Activated CD4-positive, alpha-beta T cell treated with anti-CD3 and anti-CD28 coated beads, Interleukin-2, amount 50 U/mL, for 48 hours (primary cell): ENCODE measurements at regions not wholly inside any gene's neighbourhood (a gene's known extent, or its start where the extent isn't known, plus 50 kb on each side); places are given as distances from the start of the nearest gene placed in this dataset.

Experiments used
- DNase-seq, 2 experiments: peaks; one replicate each; pipeline ENCODE4 v3.0.0-alpha.2; 2020

DNA sequence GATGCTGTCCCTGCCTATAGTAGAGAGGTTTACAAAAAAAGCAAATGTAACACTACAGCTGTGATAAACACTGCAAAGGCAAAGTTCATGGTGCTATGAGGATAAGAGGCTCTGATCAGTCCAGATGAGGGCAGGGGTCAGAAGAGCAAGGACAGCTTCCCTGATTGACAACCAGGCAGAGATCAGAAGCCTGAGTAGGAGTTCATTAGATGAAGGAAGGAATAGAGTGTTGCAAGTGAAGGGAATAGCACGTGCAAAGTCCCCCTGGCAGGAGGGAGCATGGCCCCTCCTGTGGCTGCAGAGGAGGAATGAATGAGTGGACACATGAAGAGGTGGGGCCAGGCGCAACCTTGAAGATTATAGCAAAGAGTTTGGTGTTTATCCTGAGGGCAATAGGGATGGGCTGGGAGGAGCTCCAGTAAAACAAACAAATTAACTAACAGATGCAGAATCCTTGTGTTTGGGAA is 208.4 kb upstream of the IRX5 start:
- no peak for DNase-seq

DNA sequence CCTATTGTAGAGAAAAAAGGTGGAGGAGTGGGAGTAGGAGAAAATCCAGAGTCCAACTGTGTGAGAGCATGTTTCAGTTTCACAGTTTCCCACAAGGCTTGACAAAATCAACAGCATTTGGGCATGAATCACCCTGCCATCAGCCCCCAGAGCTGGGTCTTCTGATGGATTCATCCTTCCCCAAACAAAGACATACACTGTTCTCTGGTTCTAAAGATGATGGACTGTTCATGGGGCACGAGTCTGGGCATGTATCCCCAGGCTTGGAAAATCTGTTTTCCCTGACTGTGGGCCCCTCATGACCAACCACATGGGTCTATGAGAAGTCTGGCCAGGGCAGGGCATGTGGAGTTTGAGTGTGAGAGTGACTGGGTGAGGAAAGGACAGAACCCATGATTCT is 210.4 kb upstream of the IRX5 start:
- DNase-seq, result no peak

DNA sequence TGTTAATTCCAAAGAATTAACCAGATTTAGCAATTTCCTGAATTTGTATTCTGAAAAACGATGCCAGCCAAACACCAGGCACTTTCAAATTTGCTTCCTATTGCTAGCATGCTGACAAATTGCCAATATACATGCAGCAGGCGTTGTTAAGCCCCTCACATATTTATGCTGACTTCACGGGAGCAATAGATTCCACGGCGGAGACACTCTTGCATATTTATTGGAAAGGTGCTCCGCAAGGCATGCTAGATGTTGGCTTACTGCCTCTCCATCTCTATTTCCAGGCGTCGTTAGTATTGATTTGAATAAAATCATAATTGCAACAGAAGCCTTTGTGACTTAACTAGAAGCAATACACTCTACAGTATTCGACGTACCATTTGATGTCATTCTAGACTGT is 211.0 kb upstream of the IRX5 start:
- no peak for DNase-seq

GRCh38 chr16:54718376-54718775 is 212.3 kb upstream of the IRX5 start:
- no peak for DNase-seq

DNA sequence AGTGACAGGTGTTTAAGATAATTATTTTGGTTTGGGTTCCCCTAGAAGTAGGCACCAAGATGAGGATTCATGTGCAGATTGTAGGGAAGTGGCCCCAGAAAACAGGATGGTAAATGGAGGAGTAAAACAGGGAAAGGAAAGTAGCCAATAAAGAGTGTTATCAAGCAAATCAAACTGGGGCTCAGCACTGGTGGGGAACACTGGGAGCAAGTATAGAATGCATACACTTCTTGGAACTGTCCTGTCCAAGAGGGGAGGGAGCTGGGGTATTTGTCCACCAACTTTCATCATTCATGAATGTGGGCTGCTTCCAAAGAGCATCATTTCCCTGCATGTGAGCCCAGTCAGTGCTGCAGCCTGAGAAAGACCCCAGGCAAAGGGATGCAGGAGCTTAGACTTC is 215.7 kb upstream of the IRX5 start:
- DNase-seq, result no peak

GRCh38 chr16:54712866-54713265 is 217.8 kb upstream of the IRX5 start:
- DNase-seq, result no peak

GRCh38 chr16:54707813-54708212 is 222.9 kb upstream of the IRX5 start:
- no peak for DNase-seq

DNA sequence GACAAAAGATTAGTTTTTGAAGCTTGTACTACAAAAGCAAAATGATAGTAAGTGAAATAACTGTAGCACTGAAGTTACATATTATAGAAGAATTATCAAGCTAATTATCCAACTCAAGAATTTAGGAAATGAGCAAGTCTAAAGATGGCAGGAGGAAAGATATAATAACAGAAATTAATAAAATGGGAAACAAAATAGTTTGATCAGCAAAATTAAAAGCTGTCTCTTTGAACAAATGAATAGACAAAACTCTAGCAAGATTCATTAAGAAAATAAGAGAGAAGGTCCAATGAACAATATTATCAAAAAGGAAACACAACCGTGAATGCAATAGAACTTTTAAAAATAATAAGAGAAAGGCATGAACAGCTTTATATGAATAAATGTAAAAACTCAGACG is 224.3 kb upstream of the IRX5 start:
- DNase-seq, result no peak

- no peak for DNase-seq
Observed at GRCh38 chr16:54703339-54703738, 227.3 kb upstream of the IRX5 start.

DNA sequence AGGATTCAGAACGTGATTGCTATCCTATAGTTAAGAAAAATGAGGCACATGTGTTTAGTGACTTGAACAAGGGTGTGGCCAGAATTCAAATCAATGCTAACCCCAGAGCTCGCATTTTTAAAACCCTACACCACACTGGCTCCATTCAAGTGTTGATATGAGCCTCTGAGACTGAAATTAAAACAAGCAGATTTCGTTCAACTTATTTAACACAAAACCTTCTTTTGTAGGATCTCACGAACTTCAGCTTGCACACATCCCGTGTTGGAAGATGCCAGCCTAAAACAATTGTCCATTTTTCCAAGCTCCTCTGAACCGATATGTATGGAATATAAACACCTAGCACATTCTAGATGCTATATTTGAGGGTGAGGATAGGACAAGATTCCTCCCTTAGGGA is 231.0 kb upstream of the IRX5 start:
- no peak for DNase-seq

GRCh38 chr16:54697677-54698076 is 233.0 kb upstream of the IRX5 start:
- DNase-seq, result no peak

GRCh38 chr16:54696970-54697369 is 233.7 kb upstream of the IRX5 start:
- no peak for DNase-seq

GRCh38 chr16:54696522-54696921 is 234.1 kb upstream of the IRX5 start:
- DNase-seq, result no peak

GRCh38 chr16:54694651-54695050 is 236.0 kb upstream of the IRX5 start:
- no peak for DNase-seq

DNA sequence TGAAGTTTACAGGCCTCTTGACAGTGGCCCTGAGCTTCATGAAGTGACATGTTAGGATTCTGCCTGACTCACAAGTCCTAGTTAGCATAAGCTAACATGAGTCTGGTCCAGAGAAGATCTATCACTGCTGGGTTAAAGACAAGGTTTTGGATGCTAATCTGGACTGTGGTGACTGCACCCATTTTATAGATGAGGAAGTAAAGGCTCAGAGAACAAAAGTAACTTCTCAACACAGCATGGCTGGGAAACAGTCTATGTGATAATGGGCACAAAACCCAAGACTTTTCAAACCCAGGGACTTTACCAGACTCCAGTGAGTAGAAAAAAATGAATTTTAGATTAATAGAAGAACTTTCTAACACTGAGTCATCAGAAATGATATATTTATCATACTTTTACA is 236.8 kb upstream of the IRX5 start:
- DNase-seq, result no peak

DNA sequence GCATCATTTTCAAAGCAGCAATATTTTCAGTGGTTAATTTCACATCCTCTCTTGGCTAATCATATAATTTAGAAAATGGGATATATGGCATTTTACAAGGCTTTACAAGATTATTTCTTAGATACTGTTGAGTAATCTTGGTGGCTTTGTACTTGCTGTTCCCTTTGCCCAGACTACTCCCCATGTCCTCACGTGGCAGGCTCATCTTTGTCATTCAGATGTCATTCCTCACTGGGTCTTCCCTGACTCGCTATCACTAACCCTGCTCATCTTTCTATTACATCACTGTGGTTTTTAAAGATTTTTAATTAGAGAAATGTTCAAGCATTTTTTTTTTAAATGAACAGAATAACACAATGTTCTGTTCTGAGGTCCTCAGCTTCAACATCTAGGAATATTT is 240.0 kb upstream of the IRX5 start:
- DNase-seq, result no peak

GRCh38 chr16:54690306-54690705 is 240.4 kb upstream of the IRX5 start:
- DNase-seq, result no peak

GRCh38 chr16:54689072-54689865 is 241.4 kb upstream of the IRX5 start:
- DNase-seq, result no peak

- no peak for DNase-seq
Observed at GRCh38 chr16:54688339-54688738, 242.3 kb upstream of the IRX5 start.

DNA sequence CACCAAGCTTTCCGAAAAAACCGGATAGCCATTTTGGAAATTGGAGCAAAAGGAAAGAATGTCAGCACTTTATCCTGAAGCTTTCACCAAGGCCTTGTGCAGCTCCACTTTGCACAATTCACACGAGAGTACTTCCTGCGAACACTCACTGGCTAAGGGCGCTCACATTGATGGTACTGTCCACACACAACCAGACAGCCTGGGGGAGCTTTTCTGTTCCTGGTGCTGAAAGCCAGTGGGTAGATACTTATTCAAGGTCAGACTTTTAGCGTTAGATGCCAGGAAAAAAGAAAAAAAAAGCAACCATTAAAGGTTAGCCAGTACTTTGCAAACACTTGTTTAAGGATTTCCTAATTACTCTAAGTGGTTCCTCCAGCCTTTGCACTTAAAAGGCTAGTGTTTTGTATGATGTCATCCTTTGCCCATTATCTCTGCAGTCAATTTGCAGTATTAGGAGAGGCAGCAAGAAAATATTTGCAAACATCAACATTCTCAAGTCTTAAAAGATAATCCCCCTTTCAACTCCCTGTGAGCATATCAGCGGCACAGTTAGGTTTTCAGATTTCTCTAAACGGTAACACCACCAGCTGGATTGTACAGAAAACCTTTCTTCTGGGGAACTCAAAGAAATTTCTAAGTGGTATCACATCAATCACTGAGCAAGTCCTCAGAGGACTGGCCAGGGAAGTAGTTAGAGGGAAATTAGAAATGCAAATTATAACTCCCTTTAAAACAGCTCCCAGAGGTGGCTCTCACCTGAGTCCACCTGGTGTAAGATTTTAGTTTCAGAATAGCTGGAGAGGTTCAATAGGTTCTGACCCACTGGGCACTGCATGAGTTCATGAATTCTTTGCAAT is 243.4 kb upstream of the IRX5 start:
- no peak for DNase-seq

GRCh38 chr16:54685682-54686081 is 245.0 kb upstream of the IRX5 start:
- DNase-seq, result no peak

- DNase-seq, result no peak
Observed at GRCh38 chr16:54679531-54679930, 251.1 kb upstream of the IRX5 start.

DNA sequence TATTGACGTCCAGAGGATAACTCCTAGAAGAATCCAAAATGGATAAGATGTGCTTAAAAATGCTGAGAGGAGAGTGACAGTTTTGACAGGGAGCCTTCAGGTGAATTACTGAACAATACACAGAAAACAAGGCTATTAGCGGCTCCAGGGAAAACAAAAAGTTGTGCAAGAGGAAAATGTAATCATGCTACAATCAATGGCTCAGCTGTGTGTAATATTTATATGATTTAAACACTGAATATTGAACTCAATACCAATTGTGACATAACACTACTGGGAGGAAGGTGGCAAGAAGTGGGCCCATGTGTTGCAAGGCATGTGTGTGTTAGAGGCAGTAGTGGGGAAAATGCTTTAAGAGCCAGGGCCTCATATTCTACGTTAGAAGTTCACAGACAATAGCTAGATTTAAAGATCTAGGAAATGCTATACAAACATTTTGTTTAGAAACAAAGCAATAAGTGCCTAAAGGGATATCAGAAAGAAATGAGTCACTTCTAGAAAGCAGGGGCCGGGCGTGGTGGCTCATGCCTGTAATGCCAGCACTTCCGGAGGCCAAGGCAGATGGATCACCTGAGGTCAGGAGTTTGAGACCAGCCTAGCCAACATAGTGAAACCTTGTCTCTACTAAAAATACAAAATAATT is 253.2 kb upstream of the IRX5 start:
- DNase-seq, result no peak

DNA sequence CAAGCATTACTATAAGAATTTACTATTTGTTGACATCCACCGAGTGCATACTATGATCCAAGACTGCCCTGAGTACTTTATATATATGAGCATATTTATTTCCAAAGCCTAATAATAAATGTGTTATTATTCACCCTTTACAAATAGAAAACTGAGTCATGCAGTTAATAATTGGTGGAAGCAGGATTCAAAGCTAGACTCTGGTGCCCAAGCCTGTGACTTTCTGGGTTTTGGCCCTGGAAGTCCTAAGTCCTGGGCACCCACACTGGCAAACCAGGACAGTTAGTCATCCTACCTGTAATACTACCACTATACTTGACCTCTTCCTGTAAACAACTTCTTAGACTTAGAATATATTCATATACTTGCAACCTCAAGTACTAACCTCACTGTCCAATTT is 257.4 kb upstream of the IRX5 start:
- DNase-seq, result no peak
